ENCODE measurements at regions not wholly inside any gene's neighbourhood (a gene's known extent, or its start where the extent isn't known, plus 50 kb on each side); places are given as distances from the start of the nearest gene placed in this dataset.

GRCh38 chr7:35353481-35353880 is 99.6 kb upstream of the TBX20 start:
- TF ChIP-seq SIN3A (IDR thresholded peaks at IDR 0.05; ENCODE audit: borderline replicate concordance, insufficient read depth, low read length) (no peak), TAF1 (IDR thresholded peaks at IDR 0.05; ENCODE audit: borderline replicate concordance, insufficient read depth, low read length) (no peak), FOXP2 (optimal IDR thresholded peaks at IDR 0.05; ENCODE audit: borderline replicate concordance, extremely low read depth, extremely low read length, insufficient read depth) (no peak), REST (IDR thresholded peaks at IDR 0.05; ENCODE audit: insufficient read depth in 1 of 2, low read depth in 2 of 2, low read length in 2 of 2) (no peak), POLR2AphosphoS5 (IDR thresholded peaks at IDR 0.05; ENCODE audit: low read depth, low read length) (no peak)

GRCh38 chr7:35351466-35351865 is 97.6 kb upstream of the TBX20 start:
- TF ChIP-seq POLR2AphosphoS5 (IDR thresholded peaks at IDR 0.05; ENCODE audit: low read depth, low read length): no peak
- TF ChIP-seq SIN3A (IDR thresholded peaks at IDR 0.05; ENCODE audit: borderline replicate concordance, insufficient read depth, low read length): no peak
- no peak for TF ChIP-seq REST (IDR thresholded peaks at IDR 0.05; ENCODE audit: insufficient read depth in 1 of 2, low read depth in 2 of 2, low read length in 2 of 2)
- no peak for TF ChIP-seq FOXP2 (optimal IDR thresholded peaks at IDR 0.05; ENCODE audit: borderline replicate concordance, extremely low read depth, extremely low read length, insufficient read depth)
- no peak for TF ChIP-seq TAF1 (IDR thresholded peaks at IDR 0.05; ENCODE audit: borderline replicate concordance, insufficient read depth, low read length)

DNA sequence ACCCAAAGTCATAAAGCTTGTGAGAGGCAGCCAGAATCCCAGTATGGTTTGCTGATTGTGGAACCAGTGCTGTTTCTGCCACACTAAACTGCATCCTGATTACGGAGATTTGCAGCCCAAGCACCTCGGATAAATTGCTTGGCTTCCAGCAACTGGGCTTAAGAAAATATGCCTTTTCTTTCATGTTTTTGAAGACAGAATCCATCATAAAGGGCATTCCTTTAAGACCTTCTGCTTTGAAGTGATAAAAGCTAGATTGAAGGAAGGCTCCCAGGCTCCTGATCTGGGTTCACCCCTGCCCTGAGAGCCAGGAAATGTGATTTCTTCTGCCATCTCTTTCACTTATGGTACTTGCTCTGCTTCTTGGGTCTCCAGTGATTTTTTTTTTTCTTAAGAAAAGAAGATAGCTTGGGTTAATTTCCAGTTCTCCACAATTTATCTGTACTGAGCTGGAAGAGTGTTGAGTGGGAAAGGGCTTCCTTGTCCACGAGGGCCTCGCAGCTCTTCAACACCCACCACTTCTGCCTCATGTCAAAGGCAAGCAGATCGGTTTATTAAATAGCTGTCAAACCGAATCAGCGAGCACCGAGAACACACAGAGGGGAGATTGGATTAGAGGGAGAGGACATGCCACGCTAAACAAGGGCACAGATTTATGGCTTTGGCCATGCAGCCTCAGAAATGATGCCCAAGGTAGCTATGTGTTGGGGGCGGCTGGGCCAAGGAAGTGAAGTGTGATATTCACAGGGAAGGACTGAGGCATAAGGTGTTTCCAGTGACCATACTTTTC is 94.9 kb upstream of the TBX20 start:
- TF ChIP-seq TAF1 (IDR thresholded peaks at IDR 0.05; ENCODE audit: borderline replicate concordance, insufficient read depth, low read length) (no peak), SIN3A (IDR thresholded peaks at IDR 0.05; ENCODE audit: borderline replicate concordance, insufficient read depth, low read length) (no peak), POLR2AphosphoS5 (IDR thresholded peaks at IDR 0.05; ENCODE audit: low read depth, low read length) (no peak), REST (IDR thresholded peaks at IDR 0.05; ENCODE audit: insufficient read depth in 1 of 2, low read depth in 2 of 2, low read length in 2 of 2) (no peak), FOXP2 (optimal IDR thresholded peaks at IDR 0.05; ENCODE audit: borderline replicate concordance, extremely low read depth, extremely low read length, insufficient read depth) (no peak)

DNA sequence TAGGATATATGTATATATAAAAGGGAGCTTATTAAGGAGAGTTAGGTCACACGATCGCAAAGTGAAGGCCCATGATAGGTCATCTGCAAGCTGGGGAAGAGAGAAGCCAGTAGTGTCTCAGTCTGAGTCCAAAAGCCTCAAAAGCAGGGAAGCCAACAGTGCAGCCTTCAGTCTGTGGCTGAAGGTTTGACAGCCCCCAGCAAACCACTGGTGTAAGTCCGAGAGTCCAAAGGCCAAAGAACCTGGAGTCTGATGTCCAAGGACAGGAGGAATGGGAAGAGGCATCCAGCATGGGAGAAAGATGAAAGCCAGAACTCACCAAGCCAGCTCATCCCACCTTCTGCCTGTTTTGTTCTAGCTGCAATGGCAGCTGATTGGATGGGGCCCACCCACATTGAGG is 88.9 kb upstream of the TBX20 start:
- no peak for TF ChIP-seq POLR2AphosphoS5 (IDR thresholded peaks at IDR 0.05; ENCODE audit: low read depth, low read length)
- no peak for TF ChIP-seq TAF1 (IDR thresholded peaks at IDR 0.05; ENCODE audit: borderline replicate concordance, insufficient read depth, low read length)
- no peak for TF ChIP-seq SIN3A (IDR thresholded peaks at IDR 0.05; ENCODE audit: borderline replicate concordance, insufficient read depth, low read length)
- no peak for TF ChIP-seq REST (IDR thresholded peaks at IDR 0.05; ENCODE audit: insufficient read depth in 1 of 2, low read depth in 2 of 2, low read length in 2 of 2)
- no peak for TF ChIP-seq FOXP2 (optimal IDR thresholded peaks at IDR 0.05; ENCODE audit: borderline replicate concordance, extremely low read depth, extremely low read length, insufficient read depth)
